ENCODE measurements at regions not wholly inside any gene's neighbourhood (a gene's known extent, or its start where the extent isn't known, plus 50 kb on each side); places are given as distances from the start of the nearest gene placed in this dataset.

- no peaks in the 10 kb centered on the region for H3K4me1 ChIP-seq (ENCODE audit: control insufficient read depth, insufficient read depth, low read length)
- no peak overlapping the region for H3K27ac ChIP-seq (ENCODE audit: extremely low read depth, low read depth, low read length)
- TF ChIP-seq ZNF174 (tag by site-specific recombination; IDR thresholded peaks at IDR 0.05) (no peak), ZNF510 (tag by site-specific recombination; IDR thresholded peaks at IDR 0.05; ENCODE audit: insufficient replicate concordance) (no peak), SP3 (tag by site-specific recombination; IDR thresholded peaks at IDR 0.05) (no peak), ZNF133 (tag by site-specific recombination; IDR thresholded peaks at IDR 0.05) (no peak), ZNF701 (tag by site-specific recombination; IDR thresholded peaks at IDR 0.05) (no peak), ZNF23 (tag by site-specific recombination; IDR thresholded peaks at IDR 0.05; ENCODE audit: borderline replicate concordance) (no peak), ZNF518A (tag by site-specific recombination; conservative IDR thresholded peaks at IDR 0.05; ENCODE audit: low read depth) (no peak), ZNF76 (tag by site-specific recombination; IDR thresholded peaks at IDR 0.05; ENCODE audit: borderline replicate concordance, low read depth) (no peak), OVOL3 (tag by site-specific recombination; IDR thresholded peaks at IDR 0.05) (no peak), KLF1 (tag by site-specific recombination; IDR thresholded peaks at IDR 0.05) (no peak), ZFP41 (tag by site-specific recombination; IDR thresholded peaks at IDR 0.05; ENCODE audit: borderline replicate concordance) (no peak)
- TF ChIP-seq, protein P1, sequence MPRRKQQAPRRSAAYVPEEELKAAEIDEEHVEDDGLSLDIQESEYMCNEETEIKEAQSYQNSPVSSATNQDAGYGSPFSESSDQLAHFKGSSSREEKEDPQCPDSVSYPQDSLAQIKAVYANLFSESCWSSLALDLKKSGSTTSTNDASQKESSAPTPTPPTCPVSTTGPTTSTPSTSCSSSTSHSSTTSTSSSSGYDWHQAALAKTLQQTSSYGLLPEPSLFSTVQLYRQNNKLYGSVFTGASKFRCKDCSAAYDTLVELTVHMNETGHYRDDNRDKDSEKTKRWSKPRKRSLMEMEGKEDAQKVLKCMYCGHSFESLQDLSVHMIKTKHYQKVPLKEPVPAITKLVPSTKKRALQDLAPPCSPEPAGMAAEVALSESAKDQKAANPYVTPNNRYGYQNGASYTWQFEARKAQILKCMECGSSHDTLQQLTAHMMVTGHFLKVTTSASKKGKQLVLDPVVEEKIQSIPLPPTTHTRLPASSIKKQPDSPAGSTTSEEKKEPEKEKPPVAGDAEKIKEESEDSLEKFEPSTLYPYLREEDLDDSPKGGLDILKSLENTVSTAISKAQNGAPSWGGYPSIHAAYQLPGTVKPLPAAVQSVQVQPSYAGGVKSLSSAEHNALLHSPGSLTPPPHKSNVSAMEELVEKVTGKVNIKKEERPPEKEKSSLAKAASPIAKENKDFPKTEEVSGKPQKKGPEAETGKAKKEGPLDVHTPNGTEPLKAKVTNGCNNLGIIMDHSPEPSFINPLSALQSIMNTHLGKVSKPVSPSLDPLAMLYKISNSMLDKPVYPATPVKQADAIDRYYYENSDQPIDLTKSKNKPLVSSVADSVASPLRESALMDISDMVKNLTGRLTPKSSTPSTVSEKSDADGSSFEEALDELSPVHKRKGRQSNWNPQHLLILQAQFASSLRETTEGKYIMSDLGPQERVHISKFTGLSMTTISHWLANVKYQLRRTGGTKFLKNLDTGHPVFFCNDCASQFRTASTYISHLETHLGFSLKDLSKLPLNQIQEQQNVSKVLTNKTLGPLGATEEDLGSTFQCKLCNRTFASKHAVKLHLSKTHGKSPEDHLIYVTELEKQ (tag by site-specific recombination; IDR thresholded peaks at IDR 0.05; ENCODE audit: borderline replicate concordance) = no peak
- H3K4me3 ChIP-seq (ENCODE audit: low read depth, low read length) = no peak overlapping the region
- ChIA-PET POLR2A (no interaction called here), CTCF (no interaction called here)
- no peaks in the 10 kb centered on the region for H3K36me3 ChIP-seq (ENCODE audit: control insufficient read depth in 2 of 2, insufficient read depth in 1 of 2, low read length in 2 of 2)
- H3K9me3 ChIP-seq (ENCODE audit: control insufficient read depth, insufficient read depth, low read depth, low read length) = no peaks in the 10 kb centered on the region
Observed at GRCh38 chr1:98177751-98178150, 256.9 kb upstream of the DPYD start.

- no peaks in the 10 kb centered on the region for H3K4me1 ChIP-seq (ENCODE audit: control insufficient read depth, insufficient read depth, low read length)
- no peak overlapping the region for H3K27ac ChIP-seq (ENCODE audit: extremely low read depth, low read depth, low read length)
- H3K9me3 ChIP-seq (ENCODE audit: control insufficient read depth, insufficient read depth, low read depth, low read length) = no peaks in the 10 kb centered on the region
- no peaks in the 10 kb centered on the region for H3K36me3 ChIP-seq (ENCODE audit: control insufficient read depth in 2 of 2, insufficient read depth in 1 of 2, low read length in 2 of 2)
- H3K4me3 ChIP-seq (ENCODE audit: low read depth, low read length) = no peak overlapping the region
- ChIA-PET CTCF (no interaction called here), POLR2A (no interaction called here)
- TF ChIP-seq ZFP3 (tag by site-specific recombination; IDR thresholded peaks at IDR 0.05; ENCODE audit: low read depth) = no peak
- TF ChIP-seq, protein P2, sequence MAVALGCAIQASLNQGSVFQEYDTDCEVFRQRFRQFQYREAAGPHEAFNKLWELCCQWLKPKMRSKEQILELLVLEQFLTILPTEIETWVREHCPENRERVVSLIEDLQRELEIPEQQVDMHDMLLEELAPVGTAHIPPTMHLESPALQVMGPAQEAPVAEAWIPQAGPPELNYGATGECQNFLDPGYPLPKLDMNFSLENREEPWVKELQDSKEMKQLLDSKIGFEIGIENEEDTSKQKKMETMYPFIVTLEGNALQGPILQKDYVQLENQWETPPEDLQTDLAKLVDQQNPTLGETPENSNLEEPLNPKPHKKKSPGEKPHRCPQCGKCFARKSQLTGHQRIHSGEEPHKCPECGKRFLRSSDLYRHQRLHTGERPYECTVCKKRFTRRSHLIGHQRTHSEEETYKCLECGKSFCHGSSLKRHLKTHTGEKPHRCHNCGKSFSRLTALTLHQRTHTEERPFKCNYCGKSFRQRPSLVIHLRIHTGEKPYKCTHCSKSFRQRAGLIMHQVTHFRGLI (tag by site-specific recombination; IDR thresholded peaks at IDR 0.05) = no peak
- no peak for TF ChIP-seq ZNF501 (tag by site-specific recombination; IDR thresholded peaks at IDR 0.05)
- TF ChIP-seq ZBTB44 (tag by site-specific recombination; IDR thresholded peaks at IDR 0.05) = no peak
- TF ChIP-seq ZNF2 (tag by site-specific recombination; IDR thresholded peaks at IDR 0.05) = no peak
- TF ChIP-seq, protein P3, sequence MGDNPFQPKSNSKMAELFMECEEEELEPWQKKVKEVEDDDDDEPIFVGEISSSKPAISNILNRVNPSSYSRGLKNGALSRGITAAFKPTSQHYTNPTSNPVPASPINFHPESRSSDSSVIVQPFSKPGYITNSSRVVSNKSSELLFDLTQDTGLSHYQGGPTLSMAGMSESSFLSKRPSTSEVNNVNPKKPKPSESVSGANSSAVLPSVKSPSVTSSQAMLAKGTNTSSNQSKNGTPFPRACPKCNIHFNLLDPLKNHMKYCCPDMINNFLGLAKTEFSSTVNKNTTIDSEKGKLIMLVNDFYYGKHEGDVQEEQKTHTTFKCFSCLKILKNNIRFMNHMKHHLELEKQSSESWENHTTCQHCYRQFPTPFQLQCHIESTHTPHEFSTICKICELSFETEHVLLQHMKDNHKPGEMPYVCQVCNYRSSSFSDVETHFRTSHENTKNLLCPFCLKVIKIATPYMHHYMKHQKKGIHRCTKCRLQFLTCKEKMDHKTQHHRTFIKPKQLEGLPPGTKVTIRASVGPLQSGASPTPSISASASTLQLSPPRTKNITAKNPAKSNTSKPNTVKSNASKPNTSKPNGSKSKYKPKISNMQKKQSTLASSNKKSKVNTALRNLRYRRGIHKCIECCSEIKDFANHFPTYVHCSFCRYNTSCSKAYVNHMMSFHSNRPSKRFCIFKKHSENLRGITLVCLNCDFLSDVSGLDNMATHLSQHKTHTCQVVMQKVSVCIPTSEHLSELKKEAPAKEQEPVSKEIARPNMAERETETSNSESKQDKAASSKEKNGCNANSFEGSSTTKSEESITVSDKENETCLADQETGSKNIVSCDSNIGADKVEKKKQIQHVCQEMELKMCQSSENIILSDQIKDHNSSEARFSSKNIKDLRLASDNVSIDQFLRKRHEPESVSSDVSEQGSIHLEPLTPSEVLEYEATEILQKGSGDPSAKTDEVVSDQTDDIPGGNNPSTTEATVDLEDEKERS (tag by site-specific recombination; IDR thresholded peaks at IDR 0.05) = no peak
- TF ChIP-seq ZNF157 (tag by site-specific recombination; IDR thresholded peaks at IDR 0.05) = no peak
- TF ChIP-seq ZSCAN16 (tag by site-specific recombination; IDR thresholded peaks at IDR 0.05) = no peak
- TF ChIP-seq ZNF324 (tag by site-specific recombination; IDR thresholded peaks at IDR 0.05) = no peak
Observed at GRCh38 chr1:98176936-98177335, 256.1 kb upstream of the DPYD start.
